Osteoblast (primary cell): ENCODE measurements at regions not wholly inside any gene's neighbourhood (a gene's known extent, or its start where the extent isn't known, plus 50 kb on each side); places are given as distances from the start of the nearest gene placed in this dataset.
"Not testable (repeated sequence)": the region's sequence is repeated elsewhere in the genome, so short reads cannot be mapped to it uniquely, and the experiment has no call there.

Source experiments
- DNase-seq: peaks from one replicate; pipeline ENCODE4 v3.0.0; 2011; ENCODE audit warnings: low spot score, mixed read lengths; ENCODE audit not compliant: insufficient read length; ENCODE audit errors: missing footprints
- H2AFZ ChIP-seq: 2 replicates; pipeline ENCODE4 v1.6.0; 2011; ENCODE audit warnings: mild to moderate bottlenecking, low read length
- H3K27ac ChIP-seq: 2 replicates; pipeline ENCODE4 v1.5.1; 2011; ENCODE audit warnings: mild to moderate bottlenecking, low read depth, low read length, moderate library complexity
- H3K27me3 ChIP-seq: 2 replicates; pipeline ENCODE4 v1.6.0; 2012; ENCODE audit warnings: mild to moderate bottlenecking, control low read depth, inconsistent platforms, low read length, moderate library complexity; ENCODE audit not compliant: insufficient read depth
- H3K36me3 ChIP-seq: 2 replicates; pipeline ENCODE4 v1.5.1; 2011; ENCODE audit warnings: mild to moderate bottlenecking, low read length, control low read depth, moderate library complexity; ENCODE audit not compliant: insufficient read depth
- H3K4me1 ChIP-seq: 2 replicates; pipeline ENCODE4 v1.5.1; 2011; ENCODE audit warnings: mild to moderate bottlenecking, low read length, control low read depth, moderate library complexity; ENCODE audit not compliant: insufficient read depth
- H3K4me2 ChIP-seq: 2 replicates; pipeline ENCODE4 v1.6.0; 2011; ENCODE audit warnings: mild to moderate bottlenecking, low read length; ENCODE audit not compliant: insufficient read depth
- H3K4me3 ChIP-seq: fragments of 200-600 bp; sonication (generic); 3 replicates; pipeline ENCODE4 v1.5.1; 2012; ENCODE audit warnings: mild to moderate bottlenecking, low read length, inconsistent platforms; ENCODE audit not compliant: insufficient read depth
- H3K79me2 ChIP-seq: 2 replicates; pipeline ENCODE4 v1.6.0; 2012; ENCODE audit warnings: mild to moderate bottlenecking, low read length, control low read depth, inconsistent platforms; ENCODE audit not compliant: insufficient read depth
- H3K9me3 ChIP-seq: 2 replicates; pipeline ENCODE4 v1.5.1; 2011; ENCODE audit warnings: low read depth, low read length, control low read depth
- H4K20me1 ChIP-seq: 2 replicates; pipeline ENCODE4 v1.6.0; 2012; ENCODE audit warnings: mild to moderate bottlenecking, low read length, control low read depth; ENCODE audit not compliant: insufficient read depth
- TF ChIP-seq, protein P1 (sequence below): IDR thresholded peaks from 2 replicates; pipeline ENCODE4 v1.5.1; 2011; ENCODE audit warnings: mild to moderate bottlenecking, low read depth, low read length, moderate library complexity; ENCODE audit errors: extremely low read depth

DNA sequence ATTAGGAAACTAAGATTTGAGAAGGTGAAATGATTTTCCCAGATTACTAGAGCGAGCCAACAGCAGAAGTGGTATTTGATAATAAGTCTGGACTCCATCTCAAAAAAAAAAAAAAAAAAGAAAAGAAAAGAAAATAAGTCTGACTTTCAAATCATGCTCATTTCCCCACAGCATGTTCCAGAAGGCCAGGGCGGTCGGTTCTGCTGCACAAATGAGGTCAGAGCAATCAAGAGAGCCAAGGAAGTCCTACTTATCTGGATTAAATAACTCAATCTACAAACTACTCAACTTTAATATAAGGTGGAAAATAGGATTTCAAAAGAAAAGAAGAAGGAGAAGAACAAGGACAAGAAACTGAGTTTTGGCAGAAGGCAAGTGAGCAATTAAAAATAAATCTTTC lies 130.4 kb upstream of the RASA1 start:
- no peak overlapping the region for H2AFZ ChIP-seq
- H3K4me2 ChIP-seq, result no peak overlapping the region
- no peaks in the 10 kb centered on the region for H4K20me1 ChIP-seq
- H3K4me3 ChIP-seq, result no peak overlapping the region
- no peaks in the 10 kb centered on the region for H3K27me3 ChIP-seq
- H3K4me1 ChIP-seq, result peaks cover 40% of the 10 kb centered on the region
- peak overlapping the region; percentile 4 for H3K27ac ChIP-seq
- no peak for DNase-seq
- no peaks in the 10 kb centered on the region for H3K36me3 ChIP-seq
- TF ChIP-seq, protein P1, sequence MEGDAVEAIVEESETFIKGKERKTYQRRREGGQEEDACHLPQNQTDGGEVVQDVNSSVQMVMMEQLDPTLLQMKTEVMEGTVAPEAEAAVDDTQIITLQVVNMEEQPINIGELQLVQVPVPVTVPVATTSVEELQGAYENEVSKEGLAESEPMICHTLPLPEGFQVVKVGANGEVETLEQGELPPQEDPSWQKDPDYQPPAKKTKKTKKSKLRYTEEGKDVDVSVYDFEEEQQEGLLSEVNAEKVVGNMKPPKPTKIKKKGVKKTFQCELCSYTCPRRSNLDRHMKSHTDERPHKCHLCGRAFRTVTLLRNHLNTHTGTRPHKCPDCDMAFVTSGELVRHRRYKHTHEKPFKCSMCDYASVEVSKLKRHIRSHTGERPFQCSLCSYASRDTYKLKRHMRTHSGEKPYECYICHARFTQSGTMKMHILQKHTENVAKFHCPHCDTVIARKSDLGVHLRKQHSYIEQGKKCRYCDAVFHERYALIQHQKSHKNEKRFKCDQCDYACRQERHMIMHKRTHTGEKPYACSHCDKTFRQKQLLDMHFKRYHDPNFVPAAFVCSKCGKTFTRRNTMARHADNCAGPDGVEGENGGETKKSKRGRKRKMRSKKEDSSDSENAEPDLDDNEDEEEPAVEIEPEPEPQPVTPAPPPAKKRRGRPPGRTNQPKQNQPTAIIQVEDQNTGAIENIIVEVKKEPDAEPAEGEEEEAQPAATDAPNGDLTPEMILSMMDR, result no peak
- H3K79me2 ChIP-seq, result no peaks in the 10 kb centered on the region
- H3K9me3 ChIP-seq, result no peaks in the 10 kb centered on the region

DNA sequence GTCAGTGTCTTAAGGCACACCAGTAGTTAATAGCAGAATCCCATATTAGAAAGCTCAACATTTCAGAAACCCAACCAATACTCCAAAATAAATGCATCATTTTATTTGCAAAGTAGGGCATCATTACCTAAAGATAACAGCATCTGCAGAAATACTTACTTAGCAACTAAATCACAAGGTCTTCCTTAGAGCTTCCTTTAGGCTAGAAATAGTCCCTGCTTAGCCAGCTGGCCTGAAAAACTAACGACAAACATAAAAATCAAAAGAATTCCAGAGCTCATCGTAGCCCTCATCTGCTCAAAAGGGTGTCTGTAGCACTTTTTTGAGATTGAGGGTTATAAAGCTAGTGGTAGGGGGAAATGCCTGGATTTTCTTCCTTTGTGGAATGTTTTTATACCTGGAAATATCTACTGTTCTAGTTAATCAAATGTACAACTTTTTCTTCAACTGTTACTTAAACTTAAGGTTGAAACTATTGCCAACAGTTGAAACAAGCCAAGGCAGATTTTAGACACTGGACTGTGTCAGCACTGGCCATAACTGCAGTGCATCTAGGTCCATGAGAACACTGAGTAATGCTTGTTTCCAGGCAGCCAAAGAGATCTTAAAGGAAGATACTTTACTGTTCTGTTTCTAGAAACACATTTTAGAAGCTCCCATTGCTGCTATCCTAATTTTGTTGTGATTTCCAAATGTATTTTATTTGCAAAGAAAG lies 129.4 kb upstream of the RASA1 start:
- H3K36me3 ChIP-seq, result no peaks in the 10 kb centered on the region
- no peaks in the 10 kb centered on the region for H4K20me1 ChIP-seq
- no peaks in the 10 kb centered on the region for H3K9me3 ChIP-seq
- no peak for DNase-seq
- peaks cover 40% of the 10 kb centered on the region for H3K4me1 ChIP-seq
- TF ChIP-seq, protein P1, result no peak
- no peaks in the 10 kb centered on the region for H3K27me3 ChIP-seq
- peak overlapping the region; percentile 60 for H2AFZ ChIP-seq
- H3K4me3 ChIP-seq, result no peak overlapping the region
- H3K27ac ChIP-seq, result peak overlapping the region; percentile 4
- H3K4me2 ChIP-seq, result peak overlapping the region; percentile 15
- H3K79me2 ChIP-seq, result no peaks in the 10 kb centered on the region

DNA sequence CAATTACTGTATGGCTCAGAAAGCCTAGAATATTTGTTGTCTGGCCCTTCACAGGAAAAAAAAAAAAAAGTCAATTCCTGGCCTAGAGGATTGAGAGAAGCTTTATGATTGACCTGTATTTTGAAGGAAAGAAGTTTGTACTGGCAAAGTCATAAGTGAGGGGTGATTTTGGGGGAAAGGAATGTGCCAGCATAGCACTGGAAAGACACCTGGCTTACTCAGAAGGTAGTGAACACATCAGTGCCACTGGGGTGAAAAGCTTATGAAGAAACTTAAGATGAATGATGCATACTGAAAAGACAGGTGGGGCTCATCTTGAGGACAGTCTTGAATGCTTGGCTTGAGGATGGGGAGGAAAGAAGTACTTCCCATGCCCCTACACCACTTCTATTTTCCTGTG lies 127.9 kb upstream of the RASA1 start:
- H3K27me3 ChIP-seq, result no peaks in the 10 kb centered on the region
- H3K4me3 ChIP-seq, result no peak overlapping the region
- no peak overlapping the region for H3K4me2 ChIP-seq
- H3K9me3 ChIP-seq, result no peaks in the 10 kb centered on the region
- no peak overlapping the region for H3K27ac ChIP-seq
- H3K36me3 ChIP-seq, result no peaks in the 10 kb centered on the region
- peak overlapping the region; percentile 26 for H2AFZ ChIP-seq
- DNase-seq, result no peak
- peaks cover 40% of the 10 kb centered on the region for H3K4me1 ChIP-seq
- no peaks in the 10 kb centered on the region for H4K20me1 ChIP-seq
- no peaks in the 10 kb centered on the region for H3K79me2 ChIP-seq
- TF ChIP-seq, protein P1, result no peak

DNA sequence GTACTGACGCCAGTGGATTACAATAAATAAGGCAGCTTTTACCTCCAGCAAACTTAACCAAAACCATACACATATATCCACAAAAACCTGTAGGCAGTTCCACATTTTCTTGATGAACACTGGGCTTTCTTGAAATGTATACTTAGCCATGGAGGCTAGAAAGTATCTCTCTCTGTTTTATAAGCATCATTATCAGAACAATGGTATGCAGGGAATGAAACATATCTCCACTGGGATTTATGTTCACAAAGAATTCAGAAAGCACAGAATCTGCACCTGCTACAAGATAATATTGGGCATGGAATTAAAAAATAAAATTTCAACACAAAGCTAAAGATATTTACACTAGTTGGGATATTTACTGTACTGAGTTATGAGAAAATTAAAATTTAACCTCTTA lies 126.1 kb upstream of the RASA1 start:
- H3K4me1 ChIP-seq, result peaks cover 42% of the 10 kb centered on the region
- H4K20me1 ChIP-seq, result no peaks in the 10 kb centered on the region
- no peak overlapping the region for H3K4me2 ChIP-seq
- H3K27me3 ChIP-seq, result no peaks in the 10 kb centered on the region
- H3K36me3 ChIP-seq, result no peaks in the 10 kb centered on the region
- no peak overlapping the region for H3K27ac ChIP-seq
- no peaks in the 10 kb centered on the region for H3K9me3 ChIP-seq
- no peak overlapping the region for H2AFZ ChIP-seq
- DNase-seq, result peak; percentile 9
- TF ChIP-seq, protein P1, result no peak
- H3K79me2 ChIP-seq, result no peaks in the 10 kb centered on the region
- no peak overlapping the region for H3K4me3 ChIP-seq

GRCh38 chr5:87145853-87146252 lies 121.8 kb upstream of the RASA1 start:
- H3K4me3 ChIP-seq, H4K20me1 ChIP-seq, H3K79me2 ChIP-seq, H3K27me3 ChIP-seq, DNase-seq, H3K36me3 ChIP-seq, H2AFZ ChIP-seq, H3K9me3 ChIP-seq, H3K4me2 ChIP-seq: not testable (repeated sequence)
- peak overlapping the region; percentile 48 for H3K27ac ChIP-seq
- peaks cover 40% of the 10 kb centered on the region for H3K4me1 ChIP-seq
